OCI-LY7 (cell line): ENCODE measurements at regions not wholly inside any gene's neighbourhood (a gene's known extent, or its start where the extent isn't known, plus 50 kb on each side); places are given as distances from the start of the nearest gene placed in this dataset.

Experiments used
- CTCF ChIP-seq: fragments of 200-600 bp; sonication (generic); conservative IDR thresholded peaks from 2 replicates; pipeline ENCODE4 v1.5.1; 2014; ENCODE audit warnings: mild to moderate bottlenecking, antibody characterized with exemption, low read length, moderate library complexity, mixed read lengths
- EZH2phosphoT487 ChIP-seq: fragments of 200-600 bp; sonication (generic); IDR thresholded peaks from 2 replicates; pipeline ENCODE4 v1.6.1; 2018; ENCODE audit warnings: low read depth, borderline replicate concordance, mild to moderate bottlenecking, mixed run types, antibody characterized with exemption, low read length, moderate library complexity, mixed read lengths

DNA sequence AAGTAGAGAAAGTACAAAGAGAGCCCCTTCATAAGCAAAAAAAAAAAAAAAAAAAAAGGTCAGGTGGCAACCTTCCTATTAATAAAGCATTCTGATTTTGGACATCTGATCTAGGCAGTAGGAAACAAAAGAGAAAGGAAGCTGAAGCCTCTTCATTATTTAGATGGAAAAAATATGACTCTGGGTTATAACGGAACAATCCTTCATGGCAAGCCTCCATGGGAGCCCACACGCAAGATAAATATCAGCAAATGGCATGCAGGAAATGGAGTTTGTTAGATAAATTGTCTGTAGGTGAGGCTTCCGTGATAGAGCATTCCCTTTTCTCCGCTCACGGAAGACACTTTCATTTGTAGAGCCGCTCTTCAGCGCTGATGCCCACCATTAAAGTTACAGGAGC lies 381.0 kb downstream of the TTLL7 start:
- TF ChIP-seq CTCF, result no peak
- TF ChIP-seq EZH2phosphoT487, result no peak
